ENCODE measurements at regions not wholly inside any gene's neighbourhood (a gene's known extent, or its start where the extent isn't known, plus 50 kb on each side); places are given as distances from the start of the nearest gene placed in this dataset.

DNA sequence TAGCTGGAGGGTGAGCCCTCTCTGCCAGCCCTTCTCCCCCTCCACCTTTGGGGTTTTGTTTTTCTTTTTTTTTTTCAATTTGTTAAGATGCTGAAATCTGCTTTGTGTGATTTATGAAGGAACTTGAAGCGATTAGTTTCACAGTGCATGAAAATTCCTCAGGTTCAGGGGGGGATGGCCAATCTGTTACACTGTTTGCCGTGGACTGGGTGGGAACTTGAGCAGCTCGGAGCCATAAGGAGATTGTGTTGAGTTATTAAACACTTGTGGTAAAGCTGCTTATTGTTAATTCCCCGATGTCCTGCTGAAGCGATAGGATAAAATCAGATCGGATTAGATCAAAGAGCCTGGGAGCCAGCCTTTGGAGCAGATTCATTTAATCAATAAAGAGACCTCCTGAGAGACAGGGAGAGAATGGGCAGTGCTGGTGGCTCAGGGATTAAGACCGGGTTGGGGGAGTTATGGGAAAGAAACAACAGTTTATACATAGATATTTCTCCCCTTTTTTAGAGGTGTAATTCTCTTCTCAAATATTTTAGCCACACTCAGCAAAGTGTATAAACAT lies 105.8 kb upstream of the SPATA31D4 start:
- ChIA-PET CTCF (ENCODE audit: low intra/inter-chr PET ratio) (no interaction called here), POLR2A (no interaction called here)
- no peak for DNase-seq (ENCODE audit: extremely low read depth in 1 of 4, low spot score in 3 of 4)
- 0% methylated on average over 6 of the region's 7 CpGs for WGBS (ENCODE audit: insufficient coverage, low coverage, missing lambda C conversion rate)
- Histone ChIP-seq H3K9me1 (ENCODE audit: control insufficient read depth, insufficient read depth, low read length) (no peaks in the 10 kb centered on the region), H3K79me2 (ENCODE audit: control insufficient read depth, insufficient read depth, low read length) (no peaks in the 10 kb centered on the region), H3K9ac (ENCODE audit: insufficient read depth in 1 of 2, low read depth in 2 of 2, low read length in 2 of 2) (no peak overlapping the region), H3K4me2 (ENCODE audit: insufficient read depth, low read length) (no peak overlapping the region), H3K9me3 (replicated peaks; ENCODE audit: control insufficient read depth, insufficient read depth, low read depth, low read length) (no peaks in the 10 kb centered on the region), H3K27me3 (ENCODE audit: control insufficient read depth in 2 of 2, insufficient read depth in 2 of 2, low read length in 2 of 2) (no peaks in the 10 kb centered on the region), H3K27ac (ENCODE audit: extremely low read depth, low read depth, low read length) (no peak overlapping the region), H3K4me3 (no peak overlapping the region), H2AFZ (ENCODE audit: low read depth, low read length) (no peak overlapping the region), H3K4me1 (replicated peaks in 1 of 2; ENCODE audit: control insufficient read depth in 2 of 2, insufficient read depth in 2 of 2, low read length in 2 of 2) (no peaks in the 10 kb centered on the region), H3K36me3 (ENCODE audit: control insufficient read depth, insufficient read depth, low read length) (no peaks in the 10 kb centered on the region), H4K20me1 (replicated peaks; ENCODE audit: control insufficient read depth, insufficient read depth, low read length) (no peaks in the 10 kb centered on the region)
- BruUV-seq (replicated peaks), result no TSS peak
- ATAC-seq, result no peak
- in situ Hi-C loops (cut with MboI) (no loop called here), intact Hi-C loops (cut with micrococcal nuclease) (no loop called here)
- no peak for FAIRE-seq
- TF ChIP-seq ESRRB (CRISPR knock-in tag; IDR thresholded peaks at IDR 0.05; ENCODE audit: borderline replicate concordance) (no peak), JUNB (CRISPR knock-in tag; conservative IDR thresholded peaks at IDR 0.05) (no peak), ZNF644 (tag; IDR thresholded peaks at IDR 0.05; ENCODE audit: low read depth) (no peak), E2F1 (CRISPR knock-in tag; IDR thresholded peaks at IDR 0.05) (no peak), ZNF584 (CRISPR knock-in tag; IDR thresholded peaks at IDR 0.05; ENCODE audit: low read depth) (no peak), ZNF124 (CRISPR knock-in tag; IDR thresholded peaks at IDR 0.05) (no peak), ZNF280B (CRISPR knock-in tag; IDR thresholded peaks at IDR 0.05) (no peak), GABPB2 (CRISPR knock-in tag; conservative IDR thresholded peaks at IDR 0.05) (no peak), ZNF133 (CRISPR knock-in tag; IDR thresholded peaks at IDR 0.05) (no peak), NUFIP1 (IDR thresholded peaks at IDR 0.05; ENCODE audit: partially characterized antibody) (no peak), ZNF408 (CRISPR knock-in tag; IDR thresholded peaks at IDR 0.05; ENCODE audit: low read depth) (no peak), ZFP91 (CRISPR knock-in tag; IDR thresholded peaks at IDR 0.05) (no peak), TCF7L2 (IDR thresholded peaks at IDR 0.05; ENCODE audit: low read depth, low read length) (no peak), ZNF146 (CRISPR knock-in tag; IDR thresholded peaks at IDR 0.05; ENCODE audit: unreplicated experiment) (no peak), ZNF253 (CRISPR knock-in tag; conservative IDR thresholded peaks at IDR 0.05) (no peak), ZNF79 (CRISPR knock-in tag; IDR thresholded peaks at IDR 0.05; ENCODE audit: low read depth) (no peak), HMG20B (CRISPR knock-in tag; IDR thresholded peaks at IDR 0.05) (no peak)

Measured in K562 (cell line).